HepG2 (cell line): ENCODE measurements at regions not wholly inside any gene's neighbourhood (a gene's known extent, or its start where the extent isn't known, plus 50 kb on each side); places are given as distances from the start of the nearest gene placed in this dataset.

Source experiments
- EP300 ChIP-seq, 3 experiments: sonication (generic) in 1 of 3; formaldehyde crosslinking in 1 of 3; IDR thresholded peaks; 2 replicates each; pipeline versions ENCODE4 v1.5.1 to v1.6.1; 2011 to 2020; ENCODE audit warnings: low read depth in 2 of 3, low read length in 2 of 3, borderline replicate concordance in 1 of 3, improper control_type of control experiment in 1 of 3, mild to moderate bottlenecking in 1 of 3, missing genetic modification reagents in 1 of 3, moderate library complexity in 1 of 3
- EZH2 ChIP-seq: conservative IDR thresholded peaks from 2 replicates; pipeline ENCODE4 v1.6.1; 2012; ENCODE audit warnings: mild to moderate bottlenecking, low read depth, low read length, moderate library complexity
- HDAC1 ChIP-seq: sonication (generic); formaldehyde crosslinking; IDR thresholded peaks from 2 replicates; pipeline ENCODE4 v1.5.1; 2020; ENCODE audit warnings: mild to moderate bottlenecking, missing genetic modification reagents
- HNF1B ChIP-seq: sonication (generic); formaldehyde crosslinking; IDR thresholded peaks from 2 replicates; pipeline ENCODE4 v1.5.1; 2020; ENCODE audit warnings: mild to moderate bottlenecking, moderate library complexity, missing genetic modification reagents
- MAFK ChIP-seq, 2 experiments: IDR thresholded peaks in 1 of 2; conservative IDR thresholded peaks in 1 of 2; 2 replicates each; pipeline ENCODE4 v1.6.1; 2011; ENCODE audit warnings: improper control_type of control experiment in 2 of 2, low read length in 2 of 2
- NFRKB ChIP-seq: fragments of 450-650 bp; IDR thresholded peaks from 2 replicates; pipeline ENCODE4 v1.6.1; 2017
- NONO ChIP-seq, 2 experiments: fragments of 450-650 bp in 1 of 2; sonication (generic) in 1 of 2; formaldehyde crosslinking in 1 of 2; IDR thresholded peaks in 1 of 2; conservative IDR thresholded peaks in 1 of 2; 2 replicates each; pipeline versions ENCODE4 v1.6.1 to v1.8.0; 2017 to 2022; ENCODE audit warnings: mild to moderate bottlenecking in 1 of 2, missing genetic modification reagents in 1 of 2, moderate library complexity in 1 of 2
- POLR2A ChIP-seq, 2 experiments: IDR thresholded peaks; 2 replicates each; pipeline ENCODE4 v1.6.1; 2011; ENCODE audit warnings: low read depth in 2 of 2, low read length in 2 of 2, mild to moderate bottlenecking in 1 of 2, moderate library complexity in 1 of 2; ENCODE audit not compliant: insufficient read depth in 1 of 2
- RBAK ChIP-seq: sonication (generic); formaldehyde crosslinking; IDR thresholded peaks from 2 replicates; pipeline ENCODE4 v1.5.1; 2020; ENCODE audit warnings: mild to moderate bottlenecking, missing genetic modification reagents
- TAF15 ChIP-seq: fragments of 200-400 bp; formaldehyde crosslinking; IDR thresholded peaks from one replicate; pipeline ENCODE4 v1.6.1; 2018; ENCODE audit warnings: mild to moderate bottlenecking, low read depth, low read length; ENCODE audit not compliant: poor library complexity, severe bottlenecking
- TIGD3 ChIP-seq: sonication (generic); formaldehyde crosslinking; IDR thresholded peaks from 2 replicates; pipeline ENCODE4 v1.5.1; 2020; ENCODE audit warnings: mild to moderate bottlenecking, missing genetic modification reagents, borderline replicate concordance
- ZNF274 ChIP-seq: sonication (generic); formaldehyde crosslinking; IDR thresholded peaks from 2 replicates; pipeline ENCODE4 v1.5.1; 2020; ENCODE audit warnings: mild to moderate bottlenecking, missing genetic modification reagents
- ZNF282 ChIP-seq: fragments of 450-650 bp; IDR thresholded peaks from 2 replicates; pipeline ENCODE4 v1.6.1; 2018; ENCODE audit not compliant: partially characterized antibody
- TF ChIP-seq, protein P1 (sequence below): sonication (generic); formaldehyde crosslinking; IDR thresholded peaks from 2 replicates; pipeline ENCODE4 v1.8.0; 2022; ENCODE audit warnings: low read depth, missing genetic modification reagents

GRCh38 chr13:34411894-34412293 lies 530.2 kb upstream of the NBEA start:
- no peak for TF ChIP-seq EP300 (IDR thresholded peaks at IDR 0.05; ENCODE audit: low read depth in 2 of 2, low read length in 2 of 2)
- TF ChIP-seq EP300 (CRISPR knock-in tag; IDR thresholded peaks at IDR 0.05; ENCODE audit: borderline replicate concordance) = no peak
- no peak for TF ChIP-seq NONO (IDR thresholded peaks at IDR 0.05)
- no peak for TF ChIP-seq NONO (CRISPR knock-in tag; conservative IDR thresholded peaks at IDR 0.05)
- no peak for TF ChIP-seq NFRKB
- TF ChIP-seq HDAC1 (CRISPR knock-in tag) = no peak
- no peak for TF ChIP-seq HNF1B (CRISPR knock-in tag)
- no peak for TF ChIP-seq TAF15
- TF ChIP-seq EZH2 = no peak
- TF ChIP-seq, protein P1, sequence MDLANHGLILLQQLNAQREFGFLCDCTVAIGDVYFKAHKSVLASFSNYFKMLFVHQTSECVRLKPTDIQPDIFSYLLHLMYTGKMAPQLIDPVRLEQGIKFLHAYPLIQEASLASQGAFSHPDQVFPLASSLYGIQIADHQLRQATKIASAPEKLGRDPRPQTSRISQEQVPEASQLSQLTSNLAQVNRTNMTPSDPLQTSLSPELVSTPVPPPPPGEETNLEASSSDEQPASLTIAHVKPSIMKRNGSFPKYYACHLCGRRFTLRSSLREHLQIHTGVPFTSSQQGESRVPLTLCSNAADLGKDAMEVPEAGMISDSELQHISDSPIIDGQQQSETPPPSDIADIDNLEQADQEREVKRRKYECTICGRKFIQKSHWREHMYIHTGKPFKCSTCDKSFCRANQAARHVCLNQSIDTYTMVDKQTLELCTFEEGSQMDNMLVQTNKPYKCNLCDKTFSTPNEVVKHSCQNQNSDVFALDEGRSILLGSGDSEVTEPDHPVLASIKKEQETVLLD (CRISPR knock-in tag) = no peak
- TF ChIP-seq POLR2A (IDR thresholded peaks at IDR 0.05; ENCODE audit: insufficient read depth in 1 of 2, low read depth in 2 of 2, low read length in 2 of 2) = no peak
- TF ChIP-seq TIGD3 (CRISPR knock-in tag) = no peak
- no peak for TF ChIP-seq MAFK (conservative IDR thresholded peaks at IDR 0.05 in 1 of 2, IDR thresholded peaks at IDR 0.05 in 1 of 2; ENCODE audit: low read length in 2 of 2)
- no peak for TF ChIP-seq RBAK
- TF ChIP-seq ZNF282 = no peak
- TF ChIP-seq ZNF274 (CRISPR knock-in tag) = no peak
